PC-3 (cell line): ENCODE measurements at regions not wholly inside any gene's neighbourhood (a gene's known extent, or its start where the extent isn't known, plus 50 kb on each side); places are given as distances from the start of the nearest gene placed in this dataset.

Source experiments
- CTCF ChIP-seq: fragments of 300-600 bp; sonication (generic); conservative IDR thresholded peaks from 2 replicates; pipeline ENCODE4 v1.5.1; 2017; ENCODE audit warnings: antibody characterized with exemption, low read depth, mild to moderate bottlenecking, low read length
- EZH2 ChIP-seq: fragments of 300-600 bp; sonication (generic); IDR thresholded peaks from one replicate; pipeline ENCODE4 v1.6.1; 2017; ENCODE audit warnings: antibody characterized with exemption, mild to moderate bottlenecking, low read length; ENCODE audit not compliant: unreplicated experiment
- EZH2phosphoT487 ChIP-seq: fragments of 300-600 bp; sonication (generic); IDR thresholded peaks from 2 replicates; pipeline ENCODE4 v1.6.1; 2018; ENCODE audit warnings: mild to moderate bottlenecking, antibody characterized with exemption, low read length, borderline replicate concordance

GRCh38 chr1:59142311-59143132, 154.4 kb upstream of the FGGY start:
- TF ChIP-seq CTCF (no peak), EZH2phosphoT487 (no peak), EZH2 (no peak)
